ENCODE measurements at regions not wholly inside any gene's neighbourhood (a gene's known extent, or its start where the extent isn't known, plus 50 kb on each side); places are given as distances from the start of the nearest gene placed in this dataset.

- TF ChIP-seq CTCF (IDR thresholded peaks at IDR 0.05) (no peak), POLR2A (IDR thresholded peaks at IDR 0.05) (no peak)
These were observed 1191.9 kb upstream of the SLC39A10 start for GRCh38 chr2:194464964-194465638.
